ENCODE measurements at regions not wholly inside any gene's neighbourhood (a gene's known extent, or its start where the extent isn't known, plus 50 kb on each side); places are given as distances from the start of the nearest gene placed in this dataset.

DNA sequence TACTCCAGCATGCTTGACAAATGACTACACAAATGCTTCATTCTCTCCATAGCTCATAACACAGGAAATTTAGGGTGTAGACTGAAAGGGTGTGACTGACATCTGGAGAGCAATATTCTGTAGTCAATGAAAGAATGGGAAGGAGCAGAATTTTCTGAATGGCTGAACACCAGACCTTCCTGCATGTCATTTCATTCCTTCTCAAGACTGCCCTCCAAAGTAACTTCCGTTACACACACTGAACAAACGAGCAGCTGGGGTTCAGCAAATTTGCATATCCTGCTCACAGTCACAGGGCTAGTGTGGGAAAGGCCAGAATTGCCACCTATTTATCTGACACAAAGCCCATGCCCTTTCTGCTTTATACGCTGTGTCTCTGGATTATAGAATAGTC is 325.0 kb upstream of the CFAP20DC start:
- TF ChIP-seq POLR2AphosphoS5 (IDR thresholded peaks at IDR 0.05; ENCODE audit: borderline replicate concordance, low read depth, low read length) (no peak), EZH2 (IDR thresholded peaks at IDR 0.05) (no peak), FOXP2 (optimal IDR thresholded peaks at IDR 0.05; ENCODE audit: control extremely low read depth, extremely low read length, insufficient read depth) (no peak)
